ENCODE measurements at regions not wholly inside any gene's neighbourhood (a gene's known extent, or its start where the extent isn't known, plus 50 kb on each side); places are given as distances from the start of the nearest gene placed in this dataset.

- no peak overlapping the region for H3K9ac ChIP-seq (ENCODE audit: low read length in 3 of 3)
- no peak overlapping the region for H3K4me3 ChIP-seq (ENCODE audit: low read length in 3 of 3)
- no peak for FAIRE-seq
- H3K36me3 ChIP-seq (ENCODE audit: control insufficient read depth in 2 of 3, insufficient read depth in 3 of 3, low read length in 3 of 3), result no peaks in the 10 kb centered on the region
- no peaks in the 10 kb centered on the region for H3K4me1 ChIP-seq (ENCODE audit: control insufficient read depth in 2 of 3, insufficient read depth in 2 of 3, low read depth in 1 of 3, low read length in 3 of 3)
- no peaks in the 10 kb centered on the region for H3K27me3 ChIP-seq (ENCODE audit: control insufficient read depth, insufficient read depth, low read length)
- TF ChIP-seq CTCF (IDR thresholded peaks at IDR 0.05; ENCODE audit: borderline replicate concordance, extremely low read depth, insufficient read depth), result no peak
- DNase-seq, result no peak
- no peak overlapping the region for H3K27ac ChIP-seq (ENCODE audit: low read depth in 2 of 2, low read length in 2 of 2)
- intact Hi-C loops (cut with DNase I), result no loop called here
- peaks cover 0 to 6% (median 0%) of the 10 kb centered on the region in 3 donors for H3K9me3 ChIP-seq (ENCODE audit: control insufficient read depth in 2 of 3, insufficient read depth in 1 of 3, low read length in 3 of 3)
Measured at GRCh38 chr2:235206980-235207579, 255.3 kb downstream of the SH3BP4 start.

GRCh38 chr2:235211056-235211455 is 259.2 kb downstream of the SH3BP4 start:
- Histone ChIP-seq H3K9me3 (ENCODE audit: control insufficient read depth in 2 of 3, insufficient read depth in 1 of 3, low read length in 3 of 3) (peaks cover 0 to 2% (median 0%) of the 10 kb centered on the region in 3 donors), H3K9ac (ENCODE audit: low read length in 3 of 3) (no peak overlapping the region), H3K27ac (ENCODE audit: low read depth in 2 of 2, low read length in 2 of 2) (no peak overlapping the region), H3K4me3 (ENCODE audit: low read length in 3 of 3) (no peak overlapping the region), H3K36me3 (ENCODE audit: control insufficient read depth in 2 of 3, insufficient read depth in 3 of 3, low read length in 3 of 3) (no peaks in the 10 kb centered on the region), H3K4me1 (ENCODE audit: control insufficient read depth in 2 of 3, insufficient read depth in 2 of 3, low read depth in 1 of 3, low read length in 3 of 3) (no peaks in the 10 kb centered on the region), H3K27me3 (ENCODE audit: control insufficient read depth, insufficient read depth, low read length) (no peaks in the 10 kb centered on the region)
- no peak for TF ChIP-seq CTCF (IDR thresholded peaks at IDR 0.05; ENCODE audit: borderline replicate concordance, extremely low read depth, insufficient read depth)
- intact Hi-C loops (cut with DNase I), result no loop called here
- FAIRE-seq (no peak), DNase-seq (no peak)

GRCh38 chr2:235212501-235213158 is 260.8 kb downstream of the SH3BP4 start:
- Histone ChIP-seq H3K27ac (ENCODE audit: low read depth in 2 of 2, low read length in 2 of 2) (no peak overlapping the region), H3K9me3 (ENCODE audit: control insufficient read depth in 2 of 3, insufficient read depth in 1 of 3, low read length in 3 of 3) (peaks cover 0 to 2% (median 0%) of the 10 kb centered on the region in 3 donors), H3K9ac (ENCODE audit: low read length in 3 of 3) (no peak overlapping the region), H3K4me1 (ENCODE audit: control insufficient read depth in 2 of 3, insufficient read depth in 2 of 3, low read depth in 1 of 3, low read length in 3 of 3) (no peaks in the 10 kb centered on the region), H3K4me3 (ENCODE audit: low read length in 3 of 3) (no peak overlapping the region), H3K27me3 (ENCODE audit: control insufficient read depth, insufficient read depth, low read length) (no peaks in the 10 kb centered on the region), H3K36me3 (ENCODE audit: control insufficient read depth in 2 of 3, insufficient read depth in 3 of 3, low read length in 3 of 3) (no peaks in the 10 kb centered on the region)
- intact Hi-C loops (cut with DNase I), result no loop called here
- DNase-seq (no peak), FAIRE-seq (no peak)
- TF ChIP-seq CTCF (IDR thresholded peaks at IDR 0.05; ENCODE audit: borderline replicate concordance, extremely low read depth, insufficient read depth), result no peak
